ENCODE measurements at regions not wholly inside any gene's neighbourhood (a gene's known extent, or its start where the extent isn't known, plus 50 kb on each side); places are given as distances from the start of the nearest gene placed in this dataset.

GRCh38 chr6:170128811-170129681 is 161.8 kb downstream of the DLL1 start:
- no peak for DNase-seq (ENCODE audit: low read depth)
- no peak for TF ChIP-seq CTCF (conservative IDR thresholded peaks at IDR 0.05; ENCODE audit: low read depth, low read length)
- H3K4me3 ChIP-seq (ENCODE audit: low read length) = no peak overlapping the region

GRCh38 chr6:170128346-170128745 is 162.5 kb downstream of the DLL1 start:
- DNase-seq (ENCODE audit: low read depth) = no peak
- no peak for TF ChIP-seq CTCF (conservative IDR thresholded peaks at IDR 0.05; ENCODE audit: low read depth, low read length)
- H3K4me3 ChIP-seq (ENCODE audit: low read length) = no peak overlapping the region

- no peak overlapping the region for H3K4me3 ChIP-seq (ENCODE audit: low read length)
- DNase-seq (ENCODE audit: low read depth) = no peak
- TF ChIP-seq CTCF (conservative IDR thresholded peaks at IDR 0.05; ENCODE audit: low read depth, low read length) = no peak
Observed at GRCh38 chr6:170127151-170127550, 163.7 kb downstream of the DLL1 start.

- DNase-seq (ENCODE audit: low read depth) = no peak
- H3K4me3 ChIP-seq (ENCODE audit: low read length) = no peak overlapping the region
- no peak for TF ChIP-seq CTCF (conservative IDR thresholded peaks at IDR 0.05; ENCODE audit: low read depth, low read length)
Observed at GRCh38 chr6:170125456-170126300, 165.2 kb downstream of the DLL1 start.

GRCh38 chr6:170124836-170125235 is 166.0 kb downstream of the DLL1 start:
- H3K4me3 ChIP-seq (ENCODE audit: low read length) = no peak overlapping the region
- TF ChIP-seq CTCF (conservative IDR thresholded peaks at IDR 0.05; ENCODE audit: low read depth, low read length) = no peak
- DNase-seq (ENCODE audit: low read depth) = no peak

- H3K4me3 ChIP-seq (ENCODE audit: low read length) = no peak overlapping the region
- no peak for DNase-seq (ENCODE audit: low read depth)
- TF ChIP-seq CTCF (conservative IDR thresholded peaks at IDR 0.05; ENCODE audit: low read depth, low read length) = no peak
Observed at GRCh38 chr6:170124150-170124549, 166.7 kb downstream of the DLL1 start.

All from retinal pigment epithelial cell (primary cell).